GM06990 (cell line): ENCODE measurements at regions not wholly inside any gene's neighbourhood (a gene's known extent, or its start where the extent isn't known, plus 50 kb on each side); places are given as distances from the start of the nearest gene placed in this dataset.

Experiments
- DNase-seq: peaks from one replicate; pipeline ENCODE4 v3.0.0-alpha.2; 2011; ENCODE audit not compliant: insufficient read length; ENCODE audit errors: extremely low read depth
- H3K27me3 ChIP-seq: replicated peaks from 2 replicates; pipeline ENCODE4 v1.6.0; 2011; ENCODE audit warnings: low read length; ENCODE audit not compliant: control insufficient read depth, insufficient read depth
- H3K36me3 ChIP-seq: 2 replicates; pipeline ENCODE4 v1.5.1; 2011; ENCODE audit warnings: low read length; ENCODE audit not compliant: control insufficient read depth, insufficient read depth
- H3K4me3 ChIP-seq: replicated peaks from 2 replicates; pipeline ENCODE4 v1.5.1; 2011; ENCODE audit warnings: low read depth, mild to moderate bottlenecking, control low read depth, low read length
- CTCF ChIP-seq: IDR thresholded peaks from 2 replicates; pipeline ENCODE4 v1.5.1; 2011; ENCODE audit warnings: low read length, control low read depth, mild to moderate bottlenecking, inconsistent platforms; ENCODE audit not compliant: insufficient read depth, poor library complexity, severe bottlenecking

GRCh38 chr2:39529836-39530235 lies 92.8 kb upstream of the MAP4K3 start:
- no peak overlapping the region for H3K4me3 ChIP-seq
- H3K27me3 ChIP-seq, result no peaks in the 10 kb centered on the region
- no peaks in the 10 kb centered on the region for H3K36me3 ChIP-seq
- TF ChIP-seq CTCF, result no peak
- no peak for DNase-seq

DNA sequence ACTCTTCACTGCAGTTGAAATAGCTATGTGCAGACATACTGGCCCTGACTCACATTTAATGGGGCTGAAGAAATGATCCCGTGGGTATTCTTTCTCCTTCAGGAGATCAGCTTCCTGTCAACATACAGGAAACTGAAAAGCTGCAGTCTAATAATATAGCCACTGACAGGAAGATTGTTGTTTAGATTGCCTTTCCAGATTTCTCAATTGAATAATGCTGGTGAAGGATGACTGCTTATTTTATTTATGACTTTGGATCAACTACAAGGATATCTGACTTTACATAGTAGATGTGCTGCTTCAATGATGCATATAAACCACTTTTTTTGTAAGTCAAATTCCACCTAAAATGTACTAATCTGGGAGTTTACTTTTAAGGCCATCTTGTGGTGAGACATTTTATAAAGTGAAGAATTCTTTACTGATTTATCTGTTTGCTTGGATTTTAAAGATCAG lies 93.4 kb upstream of the MAP4K3 start:
- TF ChIP-seq CTCF, result no peak
- DNase-seq, result no peak

DNA sequence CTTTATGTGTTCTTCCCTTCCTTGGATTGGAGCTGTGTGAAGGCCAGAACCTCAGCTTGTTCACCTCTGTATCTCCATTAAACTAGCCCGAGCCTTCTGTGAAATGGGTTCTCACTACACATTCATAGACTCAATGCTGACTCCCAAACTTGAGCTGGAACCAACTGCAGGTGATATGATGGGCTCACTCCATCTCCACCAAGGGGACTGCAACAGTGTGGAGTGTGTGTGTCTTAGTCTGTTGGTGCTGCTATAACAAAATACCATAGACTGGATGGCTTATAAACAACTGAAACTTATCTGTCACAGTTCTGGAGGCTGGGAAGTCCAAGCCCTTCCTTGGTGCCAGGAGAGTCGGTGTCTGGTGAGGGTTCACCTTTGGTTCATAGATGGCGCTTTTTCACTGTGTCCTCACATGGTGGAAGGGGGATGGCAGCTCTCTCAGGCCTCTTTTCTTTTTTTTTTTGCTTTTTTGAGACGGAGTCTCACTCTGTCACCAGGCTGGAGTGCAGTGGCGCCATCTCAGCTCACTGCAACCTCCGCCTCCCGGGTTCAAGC lies 94.2 kb upstream of the MAP4K3 start:
- no peak for DNase-seq
- no peaks in the 10 kb centered on the region for H3K27me3 ChIP-seq
- H3K4me3 ChIP-seq, result no peak overlapping the region
- no peaks in the 10 kb centered on the region for H3K36me3 ChIP-seq
- TF ChIP-seq CTCF, result no peak

More for the DNA sequence above, 93.4 kb upstream of the MAP4K3 start:
- Histone ChIP-seq H3K36me3 (no peaks in the 10 kb centered on the region), H3K27me3 (no peaks in the 10 kb centered on the region), H3K4me3 (no peak overlapping the region)

DNA sequence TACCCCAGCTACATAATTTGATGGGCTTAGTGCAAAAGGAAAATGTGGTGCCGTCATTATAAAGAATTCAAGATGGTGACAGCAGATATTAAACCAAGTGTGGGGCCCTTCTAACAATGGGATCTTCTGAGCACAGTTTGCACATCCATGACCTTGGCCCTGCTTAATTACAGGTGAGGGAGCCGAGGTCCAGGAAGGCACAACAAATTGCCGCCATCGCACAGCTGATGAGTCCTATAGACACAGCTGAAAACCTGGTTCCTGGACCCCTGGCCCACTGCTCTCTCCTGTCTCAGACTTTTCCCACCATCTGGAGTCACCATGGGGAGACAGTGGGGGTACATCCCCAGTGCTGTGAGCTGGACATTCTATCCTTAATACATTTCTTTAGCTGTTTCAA lies 95.8 kb upstream of the MAP4K3 start:
- Histone ChIP-seq H3K27me3 (no peaks in the 10 kb centered on the region), H3K4me3 (no peak overlapping the region), H3K36me3 (no peaks in the 10 kb centered on the region)
- DNase-seq, result no peak
- TF ChIP-seq CTCF, result no peak

DNA sequence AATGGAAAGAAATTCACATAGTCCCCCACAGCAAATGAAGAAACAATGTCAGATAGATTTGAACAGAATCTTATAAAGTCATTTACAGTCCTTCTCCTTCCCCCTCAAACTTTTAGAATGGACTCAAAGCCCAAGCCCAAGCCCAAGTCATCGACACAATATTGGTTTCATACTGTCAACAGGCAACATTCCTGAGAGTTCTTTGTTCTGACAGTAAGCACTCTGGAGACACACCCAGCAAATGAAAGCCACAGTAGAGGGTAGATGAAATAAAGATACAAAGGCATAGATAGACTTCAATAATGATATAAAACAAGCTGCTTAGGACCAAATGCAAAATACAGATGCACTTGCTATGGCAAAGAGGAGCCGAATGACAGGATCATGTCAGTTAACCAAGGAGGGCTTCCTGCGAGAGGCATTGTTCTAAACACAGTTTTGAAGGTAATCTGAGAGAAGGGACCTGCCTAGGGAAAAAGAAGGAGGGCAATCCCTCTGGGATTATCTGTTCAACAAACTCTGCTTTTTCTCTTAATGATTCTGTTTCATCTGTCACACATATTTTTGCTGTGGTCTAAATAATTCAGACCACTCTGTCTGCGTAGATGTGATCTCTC lies 97.1 kb upstream of the MAP4K3 start:
- no peak for DNase-seq
- Histone ChIP-seq H3K4me3 (no peak overlapping the region), H3K27me3 (no peaks in the 10 kb centered on the region), H3K36me3 (no peaks in the 10 kb centered on the region)
- no peak for TF ChIP-seq CTCF

DNA sequence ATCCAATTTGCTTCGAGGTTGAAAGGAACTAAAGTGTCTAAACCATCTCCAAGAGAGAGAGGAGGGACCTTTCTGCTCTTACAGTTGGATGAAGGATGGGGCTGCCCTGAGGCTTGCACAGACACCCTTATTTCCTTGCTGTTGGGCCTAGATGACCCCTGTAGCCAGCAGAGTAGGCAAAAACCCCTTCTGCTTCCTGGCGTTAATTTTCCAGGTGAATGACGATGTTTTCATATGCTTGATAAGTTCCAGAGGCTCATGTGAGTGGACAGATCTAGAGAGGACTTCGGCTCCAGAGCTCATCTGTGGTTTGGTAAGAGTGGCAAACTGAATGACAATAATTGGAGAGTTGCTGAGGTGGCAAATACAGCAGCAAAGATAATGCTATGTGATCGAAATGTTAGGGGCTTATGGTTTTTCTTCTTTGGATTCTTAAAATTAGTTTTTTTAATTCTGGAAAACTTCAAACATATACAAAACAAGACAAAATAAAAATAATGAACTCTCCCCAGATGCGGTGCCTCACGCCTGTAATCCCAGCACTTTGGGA lies 98.6 kb upstream of the MAP4K3 start:
- no peak for TF ChIP-seq CTCF
- DNase-seq, result no peak
- Histone ChIP-seq H3K27me3 (no peaks in the 10 kb centered on the region), H3K4me3 (no peak overlapping the region), H3K36me3 (no peaks in the 10 kb centered on the region)
